DND-41 (cell line): ENCODE measurements at regions not wholly inside any gene's neighbourhood (a gene's known extent, or its start where the extent isn't known, plus 50 kb on each side); places are given as distances from the start of the nearest gene placed in this dataset.

Experiments
- CTCF ChIP-seq: IDR thresholded peaks from 2 replicates; pipeline ENCODE4 v1.5.1; 2012; ENCODE audit warnings: borderline replicate concordance, low read length, moderate library complexity, mild to moderate bottlenecking; ENCODE audit not compliant: poor library complexity, severe bottlenecking; ENCODE audit errors: extremely low read depth
- EZH2 ChIP-seq: IDR thresholded peaks from 3 replicates; pipeline ENCODE4 v1.6.1; 2012; ENCODE audit warnings: borderline replicate concordance, low read depth, mild to moderate bottlenecking, moderate library complexity, low read length, inconsistent platforms; ENCODE audit not compliant: severe bottlenecking

GRCh38 chr20:39095870-39096269, 133.7 kb downstream of the DHX35 start:
- TF ChIP-seq EZH2 = no peak
- TF ChIP-seq CTCF = no peak
